PC-3 (cell line): ENCODE measurements at regions not wholly inside any gene's neighbourhood (a gene's known extent, or its start where the extent isn't known, plus 50 kb on each side); places are given as distances from the start of the nearest gene placed in this dataset.

Experiments used
- ATAC-seq: fragments of 200-7000 bp; cut with Tn5 transposase; 2 replicates; pipeline ENCODE4 v1.9.1; 2020; ENCODE audit warnings: mild to moderate bottlenecking, moderate library complexity
- BruUV-seq: library from RNA; stranded (reverse); fragments of 400-500 nt; replicated peaks from 2 replicates; lab custom pipeline; 2021; lab: Mats Ljungman, UMichigan
- CTCF ChIA-PET: fragments of 300-600 bp; sonication (Branson Sonifier 250); formaldehyde crosslinking; loops from one replicate; lab custom pipeline; 2022; ENCODE audit warnings: antibody characterized with exemption; lab: Charles Lee
- POLR2A ChIA-PET: fragments of 300-600 bp; sonication (Branson Sonifier 250); formaldehyde crosslinking; loops from one replicate; lab custom pipeline; 2022; ENCODE audit warnings: antibody characterized with exemption; ENCODE audit not compliant: unreplicated experiment; lab: Charles Lee
- DNase-seq: peaks from one replicate; pipeline ENCODE4 v3.0.0-alpha.2; 2015
- H2AFZ ChIP-seq: fragments of 300-600 bp; sonication (generic); 2 replicates; pipeline ENCODE4 v1.6.0; 2016; ENCODE audit warnings: antibody characterized with exemption, low read length
- H3F3A ChIP-seq: fragments of 300-600 bp; sonication (generic); one replicate; pipeline ENCODE4 v1.6.0; 2017; ENCODE audit warnings: antibody characterized with exemption, low read length, control low read depth, mild to moderate bottlenecking; ENCODE audit not compliant: unreplicated experiment
- H3K27ac ChIP-seq: fragments of 300-600 bp; sonication (generic); 2 replicates; pipeline ENCODE4 v1.5.1; 2016; ENCODE audit warnings: mild to moderate bottlenecking, low read length
- H3K27me3 ChIP-seq: fragments of 300-600 bp; sonication (generic); 2 replicates; pipeline ENCODE4 v1.6.1; 2016; ENCODE audit warnings: low read length, mixed read lengths
- H3K36me3 ChIP-seq: fragments of 300-600 bp; sonication (generic); 2 replicates; pipeline ENCODE4 v1.6.1; 2016; ENCODE audit warnings: low read depth, mixed run types, low read length, mixed read lengths
- H3K4me1 ChIP-seq: fragments of 300-600 bp; sonication (generic); 2 replicates; pipeline ENCODE4 v1.5.1; 2016; ENCODE audit warnings: low read length; ENCODE audit not compliant: insufficient read depth
- H3K4me2 ChIP-seq: fragments of 300-600 bp; sonication (generic); 2 replicates; pipeline ENCODE4 v1.6.0; 2016; ENCODE audit warnings: low read length
- H3K4me3 ChIP-seq: fragments of 300-600 bp; sonication (generic); 2 replicates; pipeline ENCODE4 v1.5.1; 2016; ENCODE audit warnings: mild to moderate bottlenecking, low read length, mixed read lengths
- H3K79me2 ChIP-seq: fragments of 300-600 bp; sonication (generic); 2 replicates; pipeline ENCODE4 v1.6.1; 2017; ENCODE audit warnings: low read length, mixed read lengths
- H3K9ac ChIP-seq: fragments of 300-600 bp; sonication (generic); 2 replicates; pipeline ENCODE4 v1.6.0; 2016; ENCODE audit warnings: mild to moderate bottlenecking, low read length
- H3K9me2 ChIP-seq: fragments of 300-600 bp; sonication (generic); replicated peaks from 2 replicates; pipeline ENCODE4 v1.6.1; 2016; ENCODE audit warnings: mixed run types, low read length, mixed read lengths
- H3K9me3 ChIP-seq: fragments of 300-600 bp; sonication (generic); 2 replicates; pipeline ENCODE4 v1.6.1; 2016; ENCODE audit warnings: low read length, mixed read lengths
- H4K20me1 ChIP-seq: fragments of 300-600 bp; sonication (generic); 2 replicates; pipeline ENCODE4 v1.6.1; 2016; ENCODE audit warnings: low read length, mixed read lengths
- EZH2 ChIP-seq: fragments of 300-600 bp; sonication (generic); IDR thresholded peaks from one replicate; pipeline ENCODE4 v1.6.1; 2017; ENCODE audit warnings: antibody characterized with exemption, mild to moderate bottlenecking, low read length; ENCODE audit not compliant: unreplicated experiment
- EZH2phosphoT487 ChIP-seq: fragments of 300-600 bp; sonication (generic); IDR thresholded peaks from 2 replicates; pipeline ENCODE4 v1.6.1; 2018; ENCODE audit warnings: mild to moderate bottlenecking, antibody characterized with exemption, low read length, borderline replicate concordance
- intact Hi-C: fragments of 100-400 bp; cut with micrococcal nuclease; formaldehyde crosslinking; loops from 2 replicates; pipeline ENCODE4 v1.9.0; 2023
- TF ChIP-seq, protein P1 (sequence below): fragments of 300-600 bp; sonication (generic); conservative IDR thresholded peaks from 2 replicates; pipeline ENCODE4 v1.5.1; 2017; ENCODE audit warnings: antibody characterized with exemption, low read depth, mild to moderate bottlenecking, low read length

GRCh38 chr10:111206521-111206920 lies 129.7 kb downstream of the ADRA2A start:
- Histone ChIP-seq H3K9me2 (no peaks in the 10 kb centered on the region), H3K9ac (no peak overlapping the region), H3K36me3 (no peaks in the 10 kb centered on the region), H4K20me1 (no peaks in the 10 kb centered on the region), H3K4me3 (no peak overlapping the region), H3K9me3 (no peaks in the 10 kb centered on the region), H3K4me2 (no peak overlapping the region), H2AFZ (no peak overlapping the region), H3K27ac (no peak overlapping the region), H3F3A (no peaks in the 10 kb centered on the region), H3K79me2 (no peaks in the 10 kb centered on the region), H3K4me1 (peaks cover 4% of the 10 kb centered on the region; the same call in 1 of the 2 replicates), H3K27me3 (no peaks in the 10 kb centered on the region)
- no peak for ATAC-seq
- CTCF ChIA-PET, result no interaction called here
- no peak for DNase-seq
- intact Hi-C loops, result no loop called here
- POLR2A ChIA-PET, result no interaction called here
- BruUV-seq, result no TSS peak
- TF ChIP-seq EZH2 (no peak), EZH2phosphoT487 (no peak)
- TF ChIP-seq, protein P1, sequence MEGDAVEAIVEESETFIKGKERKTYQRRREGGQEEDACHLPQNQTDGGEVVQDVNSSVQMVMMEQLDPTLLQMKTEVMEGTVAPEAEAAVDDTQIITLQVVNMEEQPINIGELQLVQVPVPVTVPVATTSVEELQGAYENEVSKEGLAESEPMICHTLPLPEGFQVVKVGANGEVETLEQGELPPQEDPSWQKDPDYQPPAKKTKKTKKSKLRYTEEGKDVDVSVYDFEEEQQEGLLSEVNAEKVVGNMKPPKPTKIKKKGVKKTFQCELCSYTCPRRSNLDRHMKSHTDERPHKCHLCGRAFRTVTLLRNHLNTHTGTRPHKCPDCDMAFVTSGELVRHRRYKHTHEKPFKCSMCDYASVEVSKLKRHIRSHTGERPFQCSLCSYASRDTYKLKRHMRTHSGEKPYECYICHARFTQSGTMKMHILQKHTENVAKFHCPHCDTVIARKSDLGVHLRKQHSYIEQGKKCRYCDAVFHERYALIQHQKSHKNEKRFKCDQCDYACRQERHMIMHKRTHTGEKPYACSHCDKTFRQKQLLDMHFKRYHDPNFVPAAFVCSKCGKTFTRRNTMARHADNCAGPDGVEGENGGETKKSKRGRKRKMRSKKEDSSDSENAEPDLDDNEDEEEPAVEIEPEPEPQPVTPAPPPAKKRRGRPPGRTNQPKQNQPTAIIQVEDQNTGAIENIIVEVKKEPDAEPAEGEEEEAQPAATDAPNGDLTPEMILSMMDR, result no peak

DNA sequence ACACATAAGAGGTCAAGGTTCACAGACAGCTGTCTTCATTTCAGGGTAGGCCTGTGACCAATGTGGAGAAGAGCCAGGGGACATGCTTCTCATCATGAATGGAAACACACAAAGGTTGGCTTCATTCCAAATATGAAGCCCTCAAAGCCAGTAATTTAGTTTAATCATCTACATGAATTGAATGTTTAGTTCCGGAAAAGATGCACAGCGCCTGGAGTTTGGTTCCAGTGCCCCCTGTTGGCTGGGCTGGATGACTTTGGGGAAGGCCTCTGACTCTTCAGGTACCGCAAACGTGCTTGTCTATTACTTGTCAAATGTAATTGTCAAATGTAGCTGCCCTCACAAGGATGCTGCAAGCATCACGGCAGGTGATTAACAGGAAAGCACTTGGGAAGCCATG lies 130.7 kb downstream of the ADRA2A start:
- BruUV-seq, result no TSS peak
- POLR2A ChIA-PET, result no interaction called here

DNA sequence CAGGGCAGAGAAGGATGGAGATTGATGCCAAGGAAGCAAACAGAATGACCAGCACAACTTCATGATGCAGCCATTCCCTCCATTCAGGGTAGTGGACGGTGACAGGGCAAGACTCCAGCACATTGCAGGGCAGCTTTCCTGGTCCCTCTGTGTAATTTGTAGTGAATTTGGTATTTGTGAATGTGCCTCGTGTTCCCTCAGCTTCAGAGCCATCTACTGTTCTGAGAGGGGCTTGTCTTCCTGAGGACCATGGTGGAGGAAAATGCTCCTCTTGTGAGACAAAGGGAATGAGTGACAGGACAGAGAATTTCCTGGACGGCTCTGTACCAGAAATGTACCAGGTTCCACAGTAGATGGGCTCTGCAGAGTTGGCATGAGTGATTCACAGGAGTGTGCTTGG lies 132.1 kb downstream of the ADRA2A start:
- TF ChIP-seq, protein P1, result no peak
- TF ChIP-seq EZH2, result no peak
- no peak for TF ChIP-seq EZH2phosphoT487
- H3K4me1 ChIP-seq, result peaks cover 5% of the 10 kb centered on the region; the same call in 1 of the 2 replicates
- H3K79me2 ChIP-seq, result no peaks in the 10 kb centered on the region
- H3K27me3 ChIP-seq, result no peaks in the 10 kb centered on the region
- no peak overlapping the region for H3K4me2 ChIP-seq
- H3K36me3 ChIP-seq, result no peaks in the 10 kb centered on the region
- ChIA-PET CTCF (no interaction called here), POLR2A (no interaction called here)
- H4K20me1 ChIP-seq, result no peaks in the 10 kb centered on the region
- H3K4me3 ChIP-seq, result no peak overlapping the region
- no peaks in the 10 kb centered on the region for H3F3A ChIP-seq
- intact Hi-C loops, result no loop called here
- H3K9ac ChIP-seq, result no peak overlapping the region
- no peaks in the 10 kb centered on the region for H3K9me3 ChIP-seq
- no peak overlapping the region for H2AFZ ChIP-seq
- no peak overlapping the region for H3K27ac ChIP-seq
- DNase-seq (no peak), ATAC-seq (no peak)
- no TSS peak for BruUV-seq
- H3K9me2 ChIP-seq, result no peaks in the 10 kb centered on the region

More for the DNA sequence above, 130.7 kb downstream of the ADRA2A start:
- Histone ChIP-seq H3K4me1 (peaks cover 5% of the 10 kb centered on the region; the same call in 1 of the 2 replicates), H3K9me3 (no peaks in the 10 kb centered on the region), H3K4me3 (no peak overlapping the region), H3K9me2 (no peaks in the 10 kb centered on the region), H3K9ac (no peak overlapping the region), H2AFZ (no peak overlapping the region), H3K4me2 (no peak overlapping the region), H3K27ac (no peak overlapping the region), H3K79me2 (no peaks in the 10 kb centered on the region), H4K20me1 (no peaks in the 10 kb centered on the region), H3F3A (no peaks in the 10 kb centered on the region), H3K36me3 (no peaks in the 10 kb centered on the region), H3K27me3 (no peaks in the 10 kb centered on the region)
- intact Hi-C loops, result no loop called here
- DNase-seq (no peak), ATAC-seq (no peak)
- TF ChIP-seq, protein P1, result no peak
- no peak for TF ChIP-seq EZH2phosphoT487
- no peak for TF ChIP-seq EZH2
- CTCF ChIA-PET, result no interaction called here
